Sciatic nerve (tissue), 2 donors: ENCODE measurements at regions not wholly inside any gene's neighbourhood (a gene's known extent, or its start where the extent isn't known, plus 50 kb on each side); places are given as distances from the start of the nearest gene placed in this dataset.
"Not testable (repeated sequence)": the region's sequence is repeated elsewhere in the genome, so short reads cannot be mapped to it uniquely, and the experiment has no call there.

Source experiments
- ATAC-seq: fragments of 200-7000 bp; cut with Tn5 transposase; one replicate; pipeline ENCODE4 v1.9.1; 2020; ENCODE audit warnings: mild to moderate bottlenecking, moderate library complexity
- DNase-seq: peaks from one replicate; pipeline ENCODE4 v3.0.0-alpha.2; 2020; ENCODE audit warnings: low spot score
- intact Hi-C: fragments of 100-400 bp; cut with DNase I; formaldehyde crosslinking; loops from one replicate; pipeline ENCODE4 v1.14.2; 2022
- donor health status: DM: no; HTN: no; CAD: no.
- donor health status: DM: no; HTN: no; CAD: no.

DNA sequence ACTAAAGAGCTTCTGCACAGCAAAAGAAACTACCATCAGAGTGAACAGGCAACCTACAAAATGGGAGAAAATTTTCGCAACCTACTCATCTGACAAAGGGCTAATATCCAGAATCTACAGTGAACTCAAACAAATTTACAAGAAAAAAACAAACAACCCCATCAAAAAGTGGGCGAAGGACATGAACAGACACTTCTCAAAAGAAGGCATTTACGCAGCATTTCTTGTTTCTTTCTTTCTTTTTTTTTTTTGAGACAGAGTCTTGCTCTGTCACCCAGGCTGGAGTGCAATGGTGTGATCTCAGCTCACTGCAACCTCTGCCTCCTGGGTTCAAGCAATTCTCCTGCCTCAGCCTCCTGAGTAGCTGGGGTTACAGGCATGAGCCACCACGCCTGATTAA lies 138.2 kb downstream of the IER5 start:
- intact Hi-C loops, ATAC-seq, DNase-seq: not testable (repeated sequence)

- intact Hi-C loops = no loop called here
Measured at GRCh38 chr1:181239086-181239485, 150.6 kb downstream of the IER5 start.

DNA sequence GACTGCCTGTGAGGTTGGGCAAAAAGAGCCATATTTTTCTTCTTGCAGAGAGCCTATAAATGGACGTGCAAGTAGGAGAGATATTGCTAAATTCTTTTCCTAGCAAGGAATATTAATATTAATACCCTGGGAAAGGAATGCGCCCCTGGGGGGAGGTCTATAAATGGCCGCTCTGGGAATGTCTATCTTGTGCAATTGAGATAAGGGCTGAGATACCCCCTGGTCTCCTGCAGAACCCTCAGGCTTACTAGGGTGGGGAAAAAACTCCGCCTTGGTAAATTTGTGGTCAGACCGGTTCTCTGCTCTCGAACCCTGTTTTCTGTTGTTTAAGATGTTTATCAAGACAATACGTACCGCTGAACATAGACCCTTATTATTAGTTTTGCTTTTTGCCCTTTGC lies 157.8 kb downstream of the IER5 start:
- intact Hi-C loops, DNase-seq, ATAC-seq: not testable (repeated sequence)

More at GRCh38 chr1:181239086-181239485, 150.6 kb downstream of the IER5 start:
- DNase-seq (no peak), ATAC-seq (no peak)

DNA sequence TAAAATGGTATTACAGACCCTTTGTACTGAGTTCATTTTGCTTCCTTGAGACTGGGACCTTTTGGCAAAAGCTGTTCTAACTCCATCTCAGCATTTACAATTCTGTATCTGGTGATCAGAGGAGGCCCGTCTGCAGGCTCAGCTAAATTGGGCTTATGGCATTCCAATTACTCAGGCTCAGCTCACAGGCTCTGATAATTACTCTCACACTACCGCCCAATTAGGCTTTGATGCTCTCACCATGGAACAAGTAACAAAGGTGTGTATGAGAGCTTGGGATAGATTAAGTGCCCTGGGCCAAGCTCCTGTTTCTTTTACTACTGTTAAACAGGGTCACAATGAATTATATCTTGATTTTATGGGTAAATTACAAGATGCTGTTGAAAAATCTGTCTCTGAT lies 159.9 kb downstream of the IER5 start:
- DNase-seq, ATAC-seq, intact Hi-C loops: not testable (repeated sequence)

DNA sequence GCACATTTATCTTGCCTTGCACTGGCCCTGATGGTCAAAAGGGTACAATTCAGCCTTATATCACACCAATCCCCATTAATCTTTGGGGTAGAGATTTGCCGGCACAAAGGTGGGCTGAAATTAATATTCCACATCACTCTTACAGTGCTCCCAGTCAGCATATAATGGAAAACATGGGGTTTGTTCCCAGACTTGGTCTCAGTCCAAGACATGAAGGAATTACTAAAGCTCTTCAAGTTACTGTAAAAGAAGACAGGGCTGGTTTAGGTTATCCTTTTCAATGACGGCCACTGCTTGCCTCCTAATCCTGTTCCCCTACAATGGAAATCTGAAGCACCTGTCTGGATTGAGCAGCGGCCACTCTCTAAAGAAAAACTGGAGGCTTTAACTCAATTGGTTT lies 160.7 kb downstream of the IER5 start:
- DNase-seq (no peak), ATAC-seq (no peak)
- intact Hi-C loops = no loop called here

- intact Hi-C loops = no loop called here
- no peak for DNase-seq
- no peak for ATAC-seq
Measured at GRCh38 chr1:181250038-181250437, 161.5 kb downstream of the IER5 start.

DNA sequence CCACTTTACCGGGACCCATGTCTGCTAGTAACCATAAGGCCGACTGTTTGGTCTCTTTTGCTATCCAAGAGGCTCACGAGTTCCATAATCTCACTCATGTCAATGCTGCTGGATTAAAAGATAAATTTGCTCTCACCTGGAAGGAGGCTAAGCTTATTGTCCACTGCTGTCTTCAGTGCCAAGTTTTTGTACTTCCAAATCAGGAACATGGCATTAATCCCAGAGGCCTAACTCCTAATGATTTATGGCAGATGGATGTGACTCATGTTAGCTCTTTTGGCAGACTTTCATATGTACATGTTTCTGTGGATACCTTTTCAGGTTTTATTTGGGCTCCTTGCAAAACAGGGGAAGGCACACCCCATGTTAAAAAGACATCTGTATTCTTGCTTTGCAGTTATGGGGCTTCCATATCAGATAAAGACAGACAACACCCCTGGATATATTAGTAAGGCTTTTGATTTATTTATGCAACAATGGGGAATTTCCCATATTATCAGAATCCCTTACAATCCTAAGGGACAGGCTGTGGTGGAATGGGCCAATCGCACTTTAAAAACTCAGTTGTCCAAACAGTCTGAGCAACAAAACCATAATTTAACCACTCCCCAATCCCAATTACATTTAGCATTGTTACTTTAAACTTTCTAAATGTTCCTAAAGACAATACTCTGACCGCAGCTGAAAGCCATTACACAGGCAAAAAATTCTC lies 162.7 kb downstream of the IER5 start:
- DNase-seq (no peak), ATAC-seq (no peak)
- intact Hi-C loops = no loop called here

GRCh38 chr1:181251713-181252075 lies 163.2 kb downstream of the IER5 start:
- ATAC-seq (no peak), DNase-seq (no peak)
- intact Hi-C loops = no loop called here

- DNase-seq, ATAC-seq, intact Hi-C loops: not testable (repeated sequence)
Measured at GRCh38 chr1:181253601-181254000, 165.1 kb downstream of the IER5 start.

GRCh38 chr1:181255270-181255929 lies 166.9 kb downstream of the IER5 start:
- intact Hi-C loops = no loop called here
- DNase-seq (no peak), ATAC-seq (peak; percentile 32)

DNA sequence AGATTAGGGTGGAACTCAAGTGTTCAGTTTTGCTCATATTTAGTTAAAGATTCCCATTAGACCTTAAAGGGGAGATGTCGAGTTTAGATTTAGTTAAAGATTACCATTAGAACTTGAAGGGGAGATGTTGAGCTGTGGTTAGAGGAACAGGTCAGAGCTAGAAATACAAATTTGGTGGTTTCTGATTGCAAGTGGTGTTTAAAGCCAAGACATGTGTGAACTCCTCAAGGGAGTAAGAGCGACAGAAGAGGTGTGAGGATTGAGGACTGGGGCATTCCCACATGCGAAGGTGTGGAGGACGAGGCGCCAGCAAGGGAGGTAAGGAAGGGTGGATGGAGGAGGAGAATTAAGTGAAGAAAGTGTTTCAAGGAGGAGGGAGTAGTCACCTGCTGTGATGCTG lies 168.6 kb downstream of the IER5 start:
- DNase-seq (no peak), ATAC-seq (no peak)
- intact Hi-C loops = no loop called here

- intact Hi-C loops = no loop called here
Measured at GRCh38 chr1:181259026-181259745, 170.7 kb downstream of the IER5 start.

GRCh38 chr1:181260271-181260670 lies 171.8 kb downstream of the IER5 start:
- ATAC-seq (no peak), DNase-seq (no peak)
- intact Hi-C loops = no loop called here

More at GRCh38 chr1:181259026-181259745, 170.7 kb downstream of the IER5 start:
- DNase-seq = no peak
- no peak for ATAC-seq

- DNase-seq (no peak), ATAC-seq (no peak)
- intact Hi-C loops = no loop called here
Measured at GRCh38 chr1:181260994-181261393, 172.5 kb downstream of the IER5 start.

DNA sequence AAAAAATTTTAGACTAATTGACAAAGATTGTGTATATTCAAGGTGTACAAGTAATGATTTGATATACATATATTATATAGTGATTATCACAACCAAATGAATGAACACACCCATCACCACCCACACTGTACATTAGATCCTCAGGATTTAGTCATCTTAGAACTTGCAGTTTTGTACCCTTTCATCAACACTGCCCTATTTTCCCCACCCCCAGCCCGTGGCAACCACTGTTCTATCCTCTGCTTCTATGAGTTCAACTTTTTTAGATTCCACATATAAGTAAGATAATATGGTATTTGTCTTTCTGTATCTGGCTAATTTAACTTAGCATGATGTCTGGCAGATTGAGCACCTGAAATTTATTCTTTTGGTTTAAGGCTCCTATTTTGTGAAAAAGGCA lies 173.6 kb downstream of the IER5 start:
- ATAC-seq (no peak), DNase-seq (no peak)
- intact Hi-C loops = no loop called here

DNA sequence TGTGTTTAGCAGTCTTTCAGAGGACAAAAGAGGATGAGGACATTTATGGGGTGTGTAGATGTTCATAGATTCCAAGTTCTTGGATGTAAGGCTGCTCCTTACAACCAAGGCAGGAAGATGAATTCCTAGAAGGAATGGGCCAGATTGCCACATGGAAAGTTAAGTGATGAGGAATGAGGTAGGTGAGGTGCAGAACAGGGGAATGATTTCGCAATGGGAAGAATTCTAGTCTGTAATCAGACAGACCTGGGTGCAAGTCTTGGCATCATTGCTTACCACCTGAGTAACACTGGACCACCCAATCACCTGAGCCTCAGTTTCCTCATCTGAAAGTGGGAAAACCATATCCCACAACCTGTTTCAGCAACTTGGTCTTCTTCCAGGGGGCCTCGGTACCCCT lies 174.9 kb downstream of the IER5 start:
- intact Hi-C loops = no loop called here
- ATAC-seq (no peak), DNase-seq (no peak)

DNA sequence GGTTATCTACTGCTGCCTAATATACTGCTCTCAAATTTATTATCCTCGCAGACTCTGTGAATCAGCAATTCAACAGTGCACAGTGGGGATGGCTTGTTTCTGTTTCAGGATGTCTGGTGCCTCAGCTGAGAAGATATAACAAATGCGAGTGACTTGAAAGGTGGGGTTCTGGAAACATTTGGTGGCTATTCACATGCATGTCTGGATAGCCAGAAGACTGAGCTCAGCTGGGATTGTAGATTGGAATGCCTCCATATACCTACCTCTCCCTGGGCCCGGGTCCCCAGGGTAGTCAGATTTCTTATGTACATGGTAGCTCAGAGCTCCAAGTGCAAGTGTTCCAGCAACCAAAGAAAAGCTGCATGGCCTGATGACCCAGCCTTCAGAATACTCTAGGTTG lies 176.3 kb downstream of the IER5 start:
- intact Hi-C loops = no loop called here
- ATAC-seq = no peak

DNA sequence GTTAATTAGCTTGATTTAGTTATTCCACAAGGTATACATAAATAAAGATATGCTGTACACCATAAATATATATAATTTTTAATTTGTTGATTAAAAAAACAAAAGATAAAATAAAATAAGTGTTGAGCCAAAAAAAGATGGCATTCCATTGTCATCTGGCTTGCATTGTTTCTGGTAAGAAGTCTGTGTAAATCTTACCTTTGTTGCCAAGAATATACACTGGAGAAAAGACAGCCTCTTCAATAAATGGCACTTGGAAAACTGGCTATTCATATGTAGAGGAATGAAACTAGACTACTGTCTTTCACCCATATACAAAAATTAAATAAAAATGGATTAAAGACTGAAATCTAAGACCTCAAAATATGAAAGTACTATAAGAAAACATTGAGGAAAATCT lies 196.5 kb downstream of the IER5 start:
- DNase-seq = no peak
- intact Hi-C loops = no loop called here
- no peak for ATAC-seq

More for the DNA sequence above, 176.3 kb downstream of the IER5 start:
- no peak for DNase-seq

GRCh38 chr1:181295217-181295616 lies 188.1 kb upstream of the CACNA1E start:
- intact Hi-C loops = no loop called here

DNA sequence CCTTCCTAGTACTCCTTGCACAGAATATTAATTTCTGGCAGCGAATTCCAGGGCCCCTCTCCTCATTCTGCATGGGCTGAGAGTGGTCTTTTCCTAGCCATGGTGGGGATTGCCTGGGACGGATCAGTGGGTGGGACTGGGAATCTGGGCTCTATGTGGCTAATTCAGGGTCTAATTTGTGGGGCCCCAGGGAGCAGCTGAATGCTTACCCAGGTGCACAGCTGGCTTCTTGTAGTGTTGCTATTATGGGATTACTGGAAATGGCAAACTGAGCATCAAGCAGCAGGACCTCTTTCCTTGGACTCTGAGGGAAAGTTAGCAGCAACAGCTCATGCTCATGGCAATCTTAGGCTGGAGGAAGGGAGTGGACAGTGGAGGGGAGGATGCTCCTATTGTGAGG lies 187.1 kb upstream of the CACNA1E start:
- ATAC-seq = peak; percentile 83
- intact Hi-C loops = no loop called here
- no peak for DNase-seq

More at GRCh38 chr1:181295217-181295616, 188.1 kb upstream of the CACNA1E start:
- ATAC-seq = no peak
- no peak for DNase-seq
